ENCODE measurements at regions not wholly inside any gene's neighbourhood (a gene's known extent, or its start where the extent isn't known, plus 50 kb on each side); places are given as distances from the start of the nearest gene placed in this dataset.

DNA sequence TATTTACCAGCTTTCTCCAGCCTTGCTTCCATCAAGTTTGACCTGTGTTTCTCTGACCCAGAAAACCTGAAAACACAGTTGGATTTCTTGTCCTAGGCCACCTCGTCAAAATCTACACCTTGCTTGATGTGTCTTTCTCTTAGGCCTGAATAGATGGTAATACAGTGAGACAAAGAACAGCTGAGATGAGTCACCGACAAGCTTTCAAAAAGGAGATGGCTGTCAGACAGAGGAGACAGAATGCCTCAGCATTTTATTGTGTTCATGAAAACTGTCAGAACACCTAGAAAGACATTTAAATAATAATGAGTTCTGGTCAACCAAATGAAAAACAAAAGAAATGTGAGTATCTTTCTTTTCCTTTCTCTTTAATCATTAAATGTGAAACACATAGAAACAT, 119.7 kb upstream of the SORCS1 start:
- no peak overlapping the region for H3K4me3 Mint-ChIP-seq
- DNase-seq: no peak
- Histone ChIP-seq H3K4me1 (ENCODE audit: insufficient read depth, low read length) (no peaks in the 10 kb centered on the region), H3K27ac (ENCODE audit: low read depth, low read length) (no peak overlapping the region), H3K4me3 (ENCODE audit: low read length in 2 of 2) (no peak overlapping the region), H3K27me3 (ENCODE audit: insufficient read depth, low read length) (no peaks in the 10 kb centered on the region), H3K9me3 (ENCODE audit: control insufficient read depth in 1 of 2, low read length in 2 of 2) (no peaks in the 10 kb centered on the region), H3K36me3 (ENCODE audit: insufficient read depth, low read length) (no peaks in the 10 kb centered on the region)
- peaks cover 5 to 37% (median 25%) of the 10 kb centered on the region in 8 donors for H3K9me3 Mint-ChIP-seq
- H3K36me3 Mint-ChIP-seq: no peaks in the 10 kb centered on the region
- no peaks in the 10 kb centered on the region for H3K4me1 Mint-ChIP-seq
- ChIA-PET CTCF (ENCODE audit: partially characterized antibody) (no interaction called here), POLR2A (ENCODE audit: partially characterized antibody) (no interaction called here)
- no peaks in the 10 kb centered on the region for H3K27me3 Mint-ChIP-seq
- intact Hi-C loops (cut with micrococcal nuclease): no loop called here
- H3K27ac Mint-ChIP-seq: no peak overlapping the region

- POLR2A ChIA-PET (ENCODE audit: partially characterized antibody): no interaction called here
- Mint-ChIP-seq H3K27ac (no peak overlapping the region), H3K36me3 (no peaks in the 10 kb centered on the region), H3K4me3 (no peak overlapping the region), H3K4me1 (no peaks in the 10 kb centered on the region), H3K9me3 (peaks cover 4 to 27% (median 21%) of the 10 kb centered on the region in 8 donors), H3K27me3 (no peaks in the 10 kb centered on the region)
- no peak overlapping the region for H3K27ac ChIP-seq (ENCODE audit: low read depth, low read length)
- DNase-seq: no peak
- no peaks in the 10 kb centered on the region for H3K36me3 ChIP-seq (ENCODE audit: insufficient read depth, low read length)
- H3K9me3 ChIP-seq (ENCODE audit: control insufficient read depth in 1 of 2, low read length in 2 of 2): peaks cover 0 to 4% of the 10 kb centered on the region in 2 donors
- CTCF ChIA-PET (ENCODE audit: partially characterized antibody): no interaction called here
- intact Hi-C loops (cut with micrococcal nuclease): no loop called here
- no peaks in the 10 kb centered on the region for H3K27me3 ChIP-seq (ENCODE audit: insufficient read depth, low read length)
- no peak overlapping the region for H3K4me3 ChIP-seq (ENCODE audit: low read length in 2 of 2)
- H3K4me1 ChIP-seq (ENCODE audit: insufficient read depth, low read length): no peaks in the 10 kb centered on the region
These were observed 115.8 kb upstream of the SORCS1 start for GRCh38 chr10:107280293-107280692.

- no peak overlapping the region for H3K27ac Mint-ChIP-seq
- CTCF ChIA-PET (ENCODE audit: partially characterized antibody): no interaction called here
- Histone ChIP-seq H3K4me3 (ENCODE audit: low read length in 2 of 2) (no peak overlapping the region), H3K4me1 (ENCODE audit: insufficient read depth, low read length) (no peaks in the 10 kb centered on the region), H3K9me3 (ENCODE audit: control insufficient read depth in 1 of 2, low read length in 2 of 2) (peaks cover 0 to 4% of the 10 kb centered on the region in 2 donors), H3K27me3 (ENCODE audit: insufficient read depth, low read length) (no peaks in the 10 kb centered on the region), H3K36me3 (ENCODE audit: insufficient read depth, low read length) (no peaks in the 10 kb centered on the region), H3K27ac (ENCODE audit: low read depth, low read length) (no peak overlapping the region)
- no peaks in the 10 kb centered on the region for H3K36me3 Mint-ChIP-seq
- no peaks in the 10 kb centered on the region for H3K4me1 Mint-ChIP-seq
- H3K27me3 Mint-ChIP-seq: no peaks in the 10 kb centered on the region
- H3K4me3 Mint-ChIP-seq: no peak overlapping the region
- intact Hi-C loops (cut with micrococcal nuclease): no loop called here
- DNase-seq: no peak
- peaks cover 4 to 24% (median 15%) of the 10 kb centered on the region in 8 donors for H3K9me3 Mint-ChIP-seq
- POLR2A ChIA-PET (ENCODE audit: partially characterized antibody): no interaction called here
These were observed 113.1 kb upstream of the SORCS1 start for GRCh38 chr10:107277591-107277990.

- peaks cover 0 to 4% of the 10 kb centered on the region in 2 donors for H3K9me3 ChIP-seq (ENCODE audit: control insufficient read depth in 1 of 2, low read length in 2 of 2)
- intact Hi-C loops (cut with micrococcal nuclease): no loop called here
- Mint-ChIP-seq H3K27ac (no peak overlapping the region), H3K4me3 (no peak overlapping the region), H3K4me1 (no peaks in the 10 kb centered on the region), H3K36me3 (no peaks in the 10 kb centered on the region), H3K9me3 (peaks cover 4 to 14% (median 6%) of the 10 kb centered on the region in 8 donors), H3K27me3 (no peaks in the 10 kb centered on the region)
- no peak for DNase-seq
- no peak overlapping the region for H3K4me3 ChIP-seq (ENCODE audit: low read length in 2 of 2)
- no peak overlapping the region for H3K27ac ChIP-seq (ENCODE audit: low read depth, low read length)
- no peaks in the 10 kb centered on the region for H3K36me3 ChIP-seq (ENCODE audit: insufficient read depth, low read length)
- ChIA-PET POLR2A (ENCODE audit: partially characterized antibody) (no interaction called here), CTCF (ENCODE audit: partially characterized antibody) (no interaction called here)
- no peaks in the 10 kb centered on the region for H3K4me1 ChIP-seq (ENCODE audit: insufficient read depth, low read length)
- H3K27me3 ChIP-seq (ENCODE audit: insufficient read depth, low read length): no peaks in the 10 kb centered on the region
These were observed 111.3 kb upstream of the SORCS1 start for GRCh38 chr10:107275806-107276205.

DNA sequence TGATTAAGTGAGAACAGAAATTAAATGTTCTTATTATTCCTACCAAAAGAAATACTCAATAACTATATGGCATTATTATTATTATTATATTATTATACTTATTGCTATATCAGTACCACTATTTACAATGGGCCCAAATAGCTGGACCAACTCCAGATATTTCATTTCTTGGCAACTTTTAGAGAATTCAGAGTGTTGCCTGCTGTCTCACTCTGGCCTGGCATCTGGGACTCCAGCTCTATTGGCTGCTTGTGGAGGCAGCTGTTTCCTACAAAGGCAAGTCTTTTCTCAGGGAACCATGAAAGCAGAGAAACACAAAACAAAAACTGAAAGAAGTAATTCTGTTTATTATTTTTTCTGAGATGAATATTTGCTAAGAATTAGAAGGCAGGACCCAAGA, 105.1 kb upstream of the SORCS1 start:
- CTCF ChIA-PET (ENCODE audit: partially characterized antibody): no interaction called here
- POLR2A ChIA-PET (ENCODE audit: partially characterized antibody): no interaction called here
- Histone ChIP-seq H3K9me3 (ENCODE audit: control insufficient read depth in 1 of 2, low read length in 2 of 2) (no peaks in the 10 kb centered on the region), H3K4me1 (ENCODE audit: insufficient read depth, low read length) (no peaks in the 10 kb centered on the region), H3K27me3 (ENCODE audit: insufficient read depth, low read length) (no peaks in the 10 kb centered on the region), H3K4me3 (ENCODE audit: low read length in 2 of 2) (no peak overlapping the region), H3K27ac (ENCODE audit: low read depth, low read length) (no peak overlapping the region), H3K36me3 (ENCODE audit: insufficient read depth, low read length) (no peaks in the 10 kb centered on the region)
- no peak for DNase-seq
- no peaks in the 10 kb centered on the region for H3K27me3 Mint-ChIP-seq
- H3K4me1 Mint-ChIP-seq: no peaks in the 10 kb centered on the region
- intact Hi-C loops (cut with micrococcal nuclease): no loop called here
- H3K36me3 Mint-ChIP-seq: no peaks in the 10 kb centered on the region
- no peak overlapping the region for H3K27ac Mint-ChIP-seq
- H3K4me3 Mint-ChIP-seq: no peak overlapping the region
- peaks cover 0 to 21% (median 9%) of the 10 kb centered on the region in 8 donors for H3K9me3 Mint-ChIP-seq

DNA sequence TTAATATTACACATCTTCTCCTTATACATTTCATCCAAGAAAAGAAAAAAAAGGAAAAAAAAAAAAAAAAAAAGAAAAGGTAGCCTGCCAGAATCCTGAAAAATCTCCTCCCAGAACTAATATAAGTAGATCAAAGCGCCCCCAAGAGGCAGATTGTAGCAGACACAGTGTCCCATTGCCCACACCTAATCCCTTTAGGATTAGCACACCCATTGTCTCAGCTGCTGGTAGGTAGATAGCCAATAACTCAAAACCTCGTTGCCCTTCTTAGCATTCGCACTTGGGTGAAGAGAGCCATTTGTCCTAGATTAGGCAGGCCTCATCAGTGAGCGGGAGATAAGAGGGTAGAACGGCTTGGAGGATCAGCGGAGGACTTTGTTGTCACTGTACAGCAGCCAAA, 100.2 kb upstream of the SORCS1 start:
- ChIA-PET CTCF (ENCODE audit: partially characterized antibody) (no interaction called here), POLR2A (ENCODE audit: partially characterized antibody) (no interaction called here)
- no peak overlapping the region for H3K27ac Mint-ChIP-seq
- H3K36me3 ChIP-seq (ENCODE audit: insufficient read depth, low read length): no peaks in the 10 kb centered on the region
- H3K27me3 Mint-ChIP-seq: no peaks in the 10 kb centered on the region
- H3K4me1 ChIP-seq (ENCODE audit: insufficient read depth, low read length): no peaks in the 10 kb centered on the region
- H3K4me3 ChIP-seq (ENCODE audit: low read length in 2 of 2): no peak overlapping the region
- no peaks in the 10 kb centered on the region for H3K27me3 ChIP-seq (ENCODE audit: insufficient read depth, low read length)
- peaks cover 2 to 23% (median 8%) of the 10 kb centered on the region in 8 donors for H3K9me3 Mint-ChIP-seq
- no peaks in the 10 kb centered on the region for H3K4me1 Mint-ChIP-seq
- DNase-seq: no peak
- intact Hi-C loops (cut with micrococcal nuclease): no loop called here
- no peaks in the 10 kb centered on the region for H3K9me3 ChIP-seq (ENCODE audit: control insufficient read depth in 1 of 2, low read length in 2 of 2)
- no peak overlapping the region for H3K27ac ChIP-seq (ENCODE audit: low read depth, low read length)
- H3K4me3 Mint-ChIP-seq: no peak overlapping the region
- no peaks in the 10 kb centered on the region for H3K36me3 Mint-ChIP-seq

DNA sequence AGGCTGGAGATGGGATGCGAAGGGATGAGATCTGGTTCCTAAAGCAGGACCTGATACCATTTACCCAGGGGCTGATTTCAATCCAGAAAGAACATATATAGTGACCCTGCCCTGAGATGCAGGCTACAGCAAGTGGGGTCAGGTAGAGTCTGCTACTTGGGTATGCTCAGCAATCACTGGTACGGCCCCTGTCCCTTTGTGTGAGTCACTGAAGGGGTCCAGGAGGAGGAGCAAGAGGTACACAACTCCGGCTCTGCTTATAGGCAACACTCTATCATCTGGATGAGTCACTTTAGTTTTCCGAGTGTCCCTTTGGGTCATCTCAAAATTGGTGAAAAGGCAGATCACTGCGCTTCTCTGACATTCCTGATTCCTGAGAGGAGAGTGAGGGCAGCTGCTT, 79.6 kb upstream of the SORCS1 start:
- no peak overlapping the region for H3K27ac Mint-ChIP-seq
- H3K9me3 Mint-ChIP-seq: peaks cover 0 to 23% (median 5%) of the 10 kb centered on the region in 8 donors
- no peak overlapping the region for H3K4me3 ChIP-seq (ENCODE audit: low read length in 2 of 2)
- no peaks in the 10 kb centered on the region for H3K36me3 ChIP-seq (ENCODE audit: insufficient read depth, low read length)
- H3K4me3 Mint-ChIP-seq: no peak overlapping the region
- no peaks in the 10 kb centered on the region for H3K27me3 Mint-ChIP-seq
- H3K9me3 ChIP-seq (ENCODE audit: control insufficient read depth in 1 of 2, low read length in 2 of 2): no peaks in the 10 kb centered on the region
- H3K36me3 Mint-ChIP-seq: no peaks in the 10 kb centered on the region
- no peaks in the 10 kb centered on the region for H3K4me1 Mint-ChIP-seq
- no peaks in the 10 kb centered on the region for H3K4me1 ChIP-seq (ENCODE audit: insufficient read depth, low read length)
- ChIA-PET POLR2A (ENCODE audit: partially characterized antibody) (no interaction called here), CTCF (ENCODE audit: partially characterized antibody) (no interaction called here)
- H3K27ac ChIP-seq (ENCODE audit: low read depth, low read length): no peak overlapping the region
- H3K27me3 ChIP-seq (ENCODE audit: insufficient read depth, low read length): no peaks in the 10 kb centered on the region
- intact Hi-C loops (cut with micrococcal nuclease): no loop called here
- DNase-seq: no peak

DNA sequence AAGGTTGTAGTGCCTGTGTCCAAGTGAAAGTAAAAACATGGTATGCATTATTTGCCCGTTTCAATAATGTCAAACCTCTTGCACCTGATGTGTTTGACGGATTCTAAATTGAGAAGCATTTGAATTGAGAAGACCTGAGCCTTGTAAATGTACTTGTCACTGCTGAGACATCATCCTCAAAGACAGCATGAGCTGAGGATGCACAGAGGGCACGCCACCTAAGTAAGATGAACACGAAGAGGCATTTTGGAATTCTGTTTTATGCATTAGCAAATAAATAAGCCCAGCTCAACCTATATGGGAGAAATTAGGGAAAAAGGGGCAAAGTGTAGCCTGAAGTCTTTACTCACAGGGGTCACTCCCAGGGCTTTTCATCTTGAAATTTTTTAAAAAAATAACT, 73.8 kb upstream of the SORCS1 start:
- H3K27me3 ChIP-seq (ENCODE audit: insufficient read depth, low read length): no peaks in the 10 kb centered on the region
- H3K27me3 Mint-ChIP-seq: no peaks in the 10 kb centered on the region
- ChIA-PET CTCF (ENCODE audit: partially characterized antibody) (no interaction called here), POLR2A (ENCODE audit: partially characterized antibody) (no interaction called here)
- no peak overlapping the region for H3K4me3 ChIP-seq (ENCODE audit: low read length in 2 of 2)
- no peaks in the 10 kb centered on the region for H3K4me1 ChIP-seq (ENCODE audit: insufficient read depth, low read length)
- H3K4me1 Mint-ChIP-seq: no peaks in the 10 kb centered on the region
- DNase-seq: no peak
- H3K4me3 Mint-ChIP-seq: no peak overlapping the region
- intact Hi-C loops (cut with micrococcal nuclease): no loop called here
- no peaks in the 10 kb centered on the region for H3K36me3 Mint-ChIP-seq
- no peak overlapping the region for H3K27ac ChIP-seq (ENCODE audit: low read depth, low read length)
- no peak overlapping the region for H3K27ac Mint-ChIP-seq
- no peaks in the 10 kb centered on the region for H3K36me3 ChIP-seq (ENCODE audit: insufficient read depth, low read length)
- peaks cover 0 to 15% (median 11%) of the 10 kb centered on the region in 8 donors for H3K9me3 Mint-ChIP-seq
- H3K9me3 ChIP-seq (ENCODE audit: control insufficient read depth in 1 of 2, low read length in 2 of 2): no peaks in the 10 kb centered on the region
